Stimulated activated memory B cell treated with anti-CD40 and anti-IgM and Interleukin-4, amounts not matched to agents 10 μg/mL and 1 μg/mL and 100 μg/mL, for 72 hours (primary cell): ENCODE measurements at regions not wholly inside any gene's neighbourhood (a gene's known extent, or its start where the extent isn't known, plus 50 kb on each side); places are given as distances from the start of the nearest gene placed in this dataset.
"Not testable (repeated sequence)": the region's sequence is repeated elsewhere in the genome, so short reads cannot be mapped to it uniquely, and the experiment has no call there.

Source experiments
- ATAC-seq: fragments of 150-1000 bp; cut with Tn5 transposase; 2 replicates; pipeline ENCODE4 v1.10.0; 2021
- H3K27ac Mint-ChIP-seq: one replicate; pipeline ENCODE4 v1.8.0; 2022; ENCODE audit warnings: mild to moderate bottlenecking, mixed read lengths
- H3K27me3 Mint-ChIP-seq: one replicate; pipeline ENCODE4 v1.8.0; 2022; ENCODE audit warnings: mixed read lengths
- H3K36me3 Mint-ChIP-seq: one replicate; pipeline ENCODE4 v1.8.0; 2022; ENCODE audit warnings: mixed read lengths
- H3K4me1 Mint-ChIP-seq: one replicate; pipeline ENCODE4 v1.8.0; 2022; ENCODE audit warnings: mixed read lengths
- H3K4me3 Mint-ChIP-seq: one replicate; pipeline ENCODE4 v1.8.0; 2022; ENCODE audit warnings: mild to moderate bottlenecking, moderate library complexity, mixed read lengths
- H3K9me3 Mint-ChIP-seq: one replicate; pipeline ENCODE4 v1.8.0; 2022; ENCODE audit warnings: mixed read lengths

DNA sequence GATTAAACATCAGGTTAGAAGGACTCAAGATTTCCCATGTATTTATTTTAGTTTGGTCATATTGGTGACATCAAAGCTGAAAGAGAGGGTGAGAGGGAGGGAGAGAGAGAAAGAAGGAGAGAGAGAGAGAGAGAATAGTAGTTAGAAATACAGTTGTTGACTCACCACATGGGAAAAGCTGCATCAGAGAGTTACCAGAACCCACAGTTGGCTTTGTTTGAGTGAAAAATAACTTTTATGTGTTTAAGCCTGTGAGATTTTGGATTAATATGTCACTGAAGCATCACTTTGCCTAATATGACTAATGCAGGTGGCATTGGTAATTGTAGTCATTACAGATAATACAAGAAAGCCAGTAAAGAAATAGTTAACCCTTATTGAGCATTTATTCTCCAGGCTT lies 303.9 kb downstream of the REEP3 start:
- Mint-ChIP-seq H3K9me3 (peaks cover 3% of the 10 kb centered on the region), H3K27me3 (peaks cover 35% of the 10 kb centered on the region), H3K4me3 (no peak overlapping the region), H3K27ac (no peak overlapping the region), H3K36me3 (no peaks in the 10 kb centered on the region), H3K4me1 (peaks cover 6% of the 10 kb centered on the region)
- ATAC-seq: no peak

- H3K9me3 Mint-ChIP-seq: peaks cover 3% of the 10 kb centered on the region
- no peaks in the 10 kb centered on the region for H3K36me3 Mint-ChIP-seq
- H3K4me1 Mint-ChIP-seq: peaks cover 6% of the 10 kb centered on the region
- no peak overlapping the region for H3K27ac Mint-ChIP-seq
- no peak for ATAC-seq
- no peak overlapping the region for H3K4me3 Mint-ChIP-seq
- H3K27me3 Mint-ChIP-seq: peaks cover 31% of the 10 kb centered on the region
Observed at GRCh38 chr10:63825766-63826165, 304.6 kb downstream of the REEP3 start.

DNA sequence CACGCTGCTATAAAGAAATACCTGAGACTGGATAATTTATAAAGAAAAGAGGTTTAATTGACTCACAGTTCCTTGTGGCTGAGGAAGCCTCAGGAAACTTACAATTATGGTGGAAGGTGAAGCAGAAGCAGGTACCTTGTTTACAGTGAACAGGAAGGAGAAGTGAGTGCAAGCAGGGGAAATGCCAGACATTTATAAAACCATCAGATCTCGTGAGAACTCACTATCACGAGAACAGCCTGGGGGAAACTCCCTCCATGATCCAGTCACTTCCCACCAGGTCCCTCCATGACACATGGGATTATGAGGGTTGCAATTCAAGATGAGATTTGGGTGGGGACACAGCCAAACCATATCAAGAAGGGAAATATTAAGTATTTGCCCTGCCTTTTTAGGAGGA lies 305.8 kb downstream of the REEP3 start:
- not testable (repeated sequence) for H3K36me3 Mint-ChIP-seq, H3K27ac Mint-ChIP-seq, H3K4me1 Mint-ChIP-seq, H3K9me3 Mint-ChIP-seq, H3K4me3 Mint-ChIP-seq, ATAC-seq
- H3K27me3 Mint-ChIP-seq: peaks cover 23% of the 10 kb centered on the region

DNA sequence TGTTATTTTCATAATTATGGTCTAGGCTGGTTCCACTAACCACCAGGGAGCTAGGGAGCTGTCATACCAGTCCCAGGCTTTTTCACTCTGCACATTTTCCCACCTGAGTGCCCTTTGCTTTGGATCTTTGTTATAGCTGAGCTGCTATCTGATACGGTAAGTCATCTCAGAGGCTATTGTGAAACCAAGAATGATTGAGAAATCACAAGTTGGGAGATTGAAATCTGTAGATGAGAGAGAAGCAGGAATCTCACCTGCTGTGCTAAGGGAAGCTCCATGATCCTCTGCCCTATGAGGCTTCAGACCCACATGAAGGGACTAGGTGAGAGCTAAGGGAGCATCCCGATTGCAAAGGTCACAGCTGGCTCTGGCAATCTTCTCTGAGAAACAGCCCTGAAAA lies 307.8 kb downstream of the REEP3 start:
- Mint-ChIP-seq H3K9me3 (peaks cover 3% of the 10 kb centered on the region), H3K36me3 (no peaks in the 10 kb centered on the region), H3K4me3 (no peak overlapping the region), H3K4me1 (peaks cover 6% of the 10 kb centered on the region), H3K27me3 (peaks cover 3% of the 10 kb centered on the region), H3K27ac (no peak overlapping the region)
- no peak for ATAC-seq

- H3K9me3 Mint-ChIP-seq: peaks cover 3% of the 10 kb centered on the region
- peaks cover 6% of the 10 kb centered on the region for H3K4me1 Mint-ChIP-seq
- H3K27ac Mint-ChIP-seq: no peak overlapping the region
- no peaks in the 10 kb centered on the region for H3K36me3 Mint-ChIP-seq
- H3K27me3 Mint-ChIP-seq: no peaks in the 10 kb centered on the region
- ATAC-seq: no peak
- H3K4me3 Mint-ChIP-seq: no peak overlapping the region
Observed at GRCh38 chr10:63829573-63830149, 308.5 kb downstream of the REEP3 start.

- H3K4me3 Mint-ChIP-seq: no peak overlapping the region
- H3K9me3 Mint-ChIP-seq: no peaks in the 10 kb centered on the region
- ATAC-seq: no peak
- no peaks in the 10 kb centered on the region for H3K27me3 Mint-ChIP-seq
- H3K4me1 Mint-ChIP-seq: no peaks in the 10 kb centered on the region
- no peak overlapping the region for H3K27ac Mint-ChIP-seq
- no peaks in the 10 kb centered on the region for H3K36me3 Mint-ChIP-seq
Observed at GRCh38 chr10:63832686-63833085, 311.5 kb downstream of the REEP3 start.

DNA sequence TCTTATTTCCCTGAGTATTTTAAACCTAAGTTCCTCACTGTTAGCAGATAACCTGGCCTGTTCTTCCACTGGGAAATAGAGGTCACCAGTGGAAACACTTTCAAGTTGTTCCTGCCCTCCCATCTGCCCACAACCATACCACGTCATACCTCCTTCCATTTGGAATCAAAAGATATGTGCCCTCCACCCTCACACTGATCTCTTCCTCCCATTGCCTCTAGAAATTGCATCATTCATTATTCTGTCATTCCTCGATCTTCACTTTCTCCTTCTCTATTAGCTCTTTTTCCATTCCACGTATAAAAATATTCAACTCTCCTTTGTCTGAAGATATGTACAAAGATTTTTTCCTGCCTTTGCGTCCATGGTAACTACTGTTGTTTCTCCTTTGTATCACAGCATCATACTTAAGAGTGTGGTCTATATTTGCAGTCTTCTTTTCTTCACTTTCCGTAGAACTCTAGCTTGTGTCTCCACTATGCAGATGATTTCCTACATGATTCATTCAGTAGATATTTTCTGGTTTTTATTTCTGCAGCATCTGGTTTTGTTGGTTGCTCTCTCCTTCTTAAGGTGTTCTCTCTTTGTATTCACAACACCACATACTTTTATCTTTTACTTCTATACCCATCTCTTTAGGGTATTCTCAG lies 312.3 kb downstream of the REEP3 start:
- Mint-ChIP-seq H3K4me1 (no peaks in the 10 kb centered on the region), H3K9me3 (no peaks in the 10 kb centered on the region), H3K4me3 (no peak overlapping the region), H3K27ac (no peak overlapping the region), H3K27me3 (no peaks in the 10 kb centered on the region), H3K36me3 (no peaks in the 10 kb centered on the region)
- ATAC-seq: no peak

- peaks cover 9% of the 10 kb centered on the region for H3K27me3 Mint-ChIP-seq
- H3K4me3 Mint-ChIP-seq: no peak overlapping the region
- no peaks in the 10 kb centered on the region for H3K4me1 Mint-ChIP-seq
- no peaks in the 10 kb centered on the region for H3K9me3 Mint-ChIP-seq
- no peak overlapping the region for H3K27ac Mint-ChIP-seq
- H3K36me3 Mint-ChIP-seq: no peaks in the 10 kb centered on the region
- ATAC-seq: no peak
Observed at GRCh38 chr10:63836666-63837442, 315.7 kb downstream of the REEP3 start.

DNA sequence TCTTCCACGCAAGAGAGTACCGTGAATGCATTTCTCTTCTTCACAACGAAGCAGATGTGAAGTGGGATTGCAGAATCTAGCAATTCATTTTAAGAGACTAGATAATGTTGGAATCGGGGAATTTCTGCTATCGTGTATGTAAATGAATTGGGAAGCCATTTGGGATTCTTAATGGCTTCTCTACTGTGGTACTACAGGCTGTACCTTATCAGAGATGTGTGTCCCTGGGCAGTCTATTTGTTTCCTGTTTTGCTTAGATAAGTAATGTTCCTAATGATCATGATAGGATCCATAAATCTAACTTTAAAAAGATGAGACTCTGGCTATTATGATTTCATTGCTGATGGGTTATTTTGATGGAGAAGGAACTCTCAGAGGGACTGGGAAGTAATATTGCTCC lies 320.6 kb downstream of the REEP3 start:
- Mint-ChIP-seq H3K27me3 (peaks cover 9% of the 10 kb centered on the region), H3K9me3 (no peaks in the 10 kb centered on the region), H3K4me3 (no peak overlapping the region), H3K4me1 (no peaks in the 10 kb centered on the region), H3K36me3 (no peaks in the 10 kb centered on the region), H3K27ac (no peak overlapping the region)
- no peak for ATAC-seq

- no peak for ATAC-seq
- Mint-ChIP-seq H3K27me3 (peaks cover 17% of the 10 kb centered on the region), H3K4me3 (no peak overlapping the region), H3K36me3 (no peaks in the 10 kb centered on the region), H3K27ac (no peak overlapping the region), H3K4me1 (no peaks in the 10 kb centered on the region), H3K9me3 (no peaks in the 10 kb centered on the region)
Observed at GRCh38 chr10:63843107-63843506, 321.9 kb downstream of the REEP3 start.

DNA sequence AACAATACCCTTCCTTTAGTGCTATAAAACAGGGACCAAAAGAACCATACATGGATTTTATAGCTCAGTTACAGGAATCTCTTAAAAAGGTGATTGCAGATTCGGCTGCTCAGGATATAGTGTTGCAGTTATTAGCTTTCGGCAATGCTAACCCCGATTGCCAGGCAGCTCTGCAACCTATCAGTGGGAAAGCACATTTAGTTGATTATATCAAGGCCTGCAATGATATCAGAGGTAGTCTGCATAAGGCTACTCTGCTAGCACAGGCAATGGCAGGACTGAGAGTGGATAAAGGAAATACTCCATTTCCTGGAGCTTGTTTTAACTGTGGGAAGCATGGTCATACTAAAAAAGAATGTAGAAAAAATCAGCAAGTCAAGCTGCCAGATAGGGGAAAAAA lies 327.7 kb downstream of the REEP3 start:
- ATAC-seq, H3K36me3 Mint-ChIP-seq, H3K4me1 Mint-ChIP-seq, H3K4me3 Mint-ChIP-seq, H3K9me3 Mint-ChIP-seq, H3K27me3 Mint-ChIP-seq, H3K27ac Mint-ChIP-seq: not testable (repeated sequence)

GRCh38 chr10:63862860-63863259 lies 341.7 kb downstream of the REEP3 start:
- Mint-ChIP-seq H3K4me3 (no peak overlapping the region), H3K9me3 (no peaks in the 10 kb centered on the region), H3K4me1 (peaks cover 13% of the 10 kb centered on the region), H3K27me3 (peaks cover 55% of the 10 kb centered on the region), H3K27ac (no peak overlapping the region), H3K36me3 (no peaks in the 10 kb centered on the region)
- ATAC-seq: no peak

GRCh38 chr10:63865210-63865609 lies 344.0 kb downstream of the REEP3 start:
- ATAC-seq: no peak
- Mint-ChIP-seq H3K36me3 (no peaks in the 10 kb centered on the region), H3K27me3 (peaks cover 51% of the 10 kb centered on the region), H3K4me1 (peaks cover 13% of the 10 kb centered on the region), H3K9me3 (no peaks in the 10 kb centered on the region), H3K4me3 (no peak overlapping the region), H3K27ac (no peak overlapping the region)

DNA sequence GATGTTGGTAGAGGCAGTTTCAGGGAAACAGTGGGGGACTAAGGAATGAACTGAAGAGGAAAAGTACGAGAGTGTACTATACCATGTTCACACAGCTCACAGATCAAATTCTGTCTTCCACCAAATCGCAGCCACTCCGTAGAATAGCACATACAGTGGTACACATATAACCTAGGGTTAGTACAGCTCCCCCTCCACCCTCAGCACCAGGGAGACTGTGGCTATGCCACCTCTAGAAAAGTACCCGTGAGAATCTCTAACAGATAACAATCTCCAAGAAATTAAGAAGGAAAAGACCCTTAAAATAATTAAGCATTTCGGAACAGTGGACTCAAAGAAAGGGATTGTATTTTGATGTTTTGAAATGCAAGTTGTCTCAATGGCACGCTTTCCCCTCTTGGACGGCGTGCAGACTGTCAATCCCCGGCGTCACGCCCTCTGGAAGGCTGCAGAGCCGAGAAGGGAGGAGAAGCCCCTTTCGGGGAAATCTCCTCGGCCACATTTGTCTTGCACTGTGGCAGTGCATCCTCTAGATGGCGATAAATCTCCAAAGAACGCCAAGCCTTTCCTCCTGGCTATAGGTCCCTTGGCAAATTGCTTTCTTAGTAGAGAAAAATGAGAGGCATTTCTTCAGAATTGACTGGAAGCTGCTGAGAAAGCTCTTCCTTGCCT lies 345.0 kb downstream of the REEP3 start:
- H3K27me3 Mint-ChIP-seq: peaks cover 53% of the 10 kb centered on the region
- no peaks in the 10 kb centered on the region for H3K36me3 Mint-ChIP-seq
- H3K4me3 Mint-ChIP-seq: no peak overlapping the region
- ATAC-seq: peak; percentile 70
- peaks cover 13% of the 10 kb centered on the region for H3K4me1 Mint-ChIP-seq
- H3K9me3 Mint-ChIP-seq: no peaks in the 10 kb centered on the region
- no peak overlapping the region for H3K27ac Mint-ChIP-seq

DNA sequence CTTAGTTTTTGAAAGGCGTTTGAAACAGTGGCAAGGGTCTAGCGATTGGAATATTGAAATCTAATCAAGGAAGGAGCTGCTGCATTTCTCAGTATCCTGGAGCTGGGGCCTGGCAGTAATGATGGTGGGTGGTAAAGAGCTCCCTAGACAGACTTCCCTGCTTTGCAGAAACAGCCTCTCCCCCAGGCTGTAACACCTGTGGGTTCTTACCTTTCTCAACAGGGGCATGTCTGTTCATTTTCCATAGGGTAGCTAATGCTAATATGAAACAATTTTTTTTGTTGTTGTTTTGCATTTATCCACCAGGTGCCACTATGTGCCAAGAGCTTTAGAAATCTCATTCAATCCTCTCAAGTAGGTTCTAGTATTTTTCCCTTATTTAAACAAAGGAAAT lies 345.5 kb downstream of the REEP3 start:
- Mint-ChIP-seq H3K9me3 (no peaks in the 10 kb centered on the region), H3K27ac (no peak overlapping the region), H3K4me3 (peak overlapping the region; percentile 13), H3K36me3 (no peaks in the 10 kb centered on the region), H3K27me3 (peaks cover 53% of the 10 kb centered on the region), H3K4me1 (peaks cover 13% of the 10 kb centered on the region)
- no peak for ATAC-seq
